ENCODE measurements at regions not wholly inside any gene's neighbourhood (a gene's known extent, or its start where the extent isn't known, plus 50 kb on each side); places are given as distances from the start of the nearest gene placed in this dataset.
"Not testable (repeated sequence)": the region's sequence is repeated elsewhere in the genome, so short reads cannot be mapped to it uniquely, and the experiment has no call there.

DNA sequence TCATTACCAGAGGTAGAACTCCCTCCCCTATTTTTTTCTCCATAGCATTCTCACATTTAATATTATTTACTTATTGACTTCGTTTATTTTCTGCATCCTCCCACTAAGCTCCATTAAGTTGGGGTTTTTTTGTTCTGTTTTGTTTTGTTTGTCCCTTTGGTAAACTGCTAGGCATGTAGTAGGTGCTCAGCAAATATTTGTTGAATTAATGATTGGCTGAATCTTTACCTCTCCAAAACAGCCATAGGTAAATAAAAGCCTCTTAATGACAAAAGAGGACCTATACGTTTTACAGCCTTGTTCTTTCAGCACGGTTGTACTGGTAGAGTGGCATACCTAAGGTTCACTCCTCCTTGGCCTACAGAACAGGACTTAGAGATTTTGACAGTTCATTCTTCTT lies 52.0 kb downstream of the PRORP start:
- H3K27ac Mint-ChIP-seq = no peak overlapping the region
- no peaks in the 10 kb centered on the region for H3K4me1 Mint-ChIP-seq (ENCODE audit: low read depth)
- H3K36me3 Mint-ChIP-seq (ENCODE audit: low read depth) = peaks cover 33% of the 10 kb centered on the region
- H3K27me3 Mint-ChIP-seq = no peaks in the 10 kb centered on the region
- no peak overlapping the region for H3K4me3 Mint-ChIP-seq
- H3K9me3 Mint-ChIP-seq = no peaks in the 10 kb centered on the region

DNA sequence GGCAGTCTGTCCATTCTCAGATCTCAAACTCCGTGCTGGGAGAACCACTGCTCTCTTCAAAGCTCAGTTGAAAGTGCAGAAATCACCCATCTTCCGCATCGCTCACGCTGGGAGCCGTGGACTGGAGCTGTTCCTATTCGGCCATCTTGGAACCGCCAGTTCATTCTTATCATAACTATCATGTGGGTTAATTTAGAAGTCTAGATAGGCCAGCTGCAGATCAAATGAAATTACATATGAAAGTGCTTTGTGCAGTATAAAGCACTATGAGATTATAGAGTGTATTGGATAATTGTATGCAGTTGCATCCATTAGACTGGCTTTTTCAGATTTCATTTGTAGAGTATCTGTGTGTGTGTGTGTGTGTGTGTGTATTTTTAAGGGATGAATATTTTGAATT lies 57.8 kb downstream of the PRORP start:
- H3K4me3 Mint-ChIP-seq = no peak overlapping the region
- H3K27ac Mint-ChIP-seq = no peak overlapping the region
- no peaks in the 10 kb centered on the region for H3K9me3 Mint-ChIP-seq
- no peaks in the 10 kb centered on the region for H3K4me1 Mint-ChIP-seq (ENCODE audit: low read depth)
- peaks cover 20% of the 10 kb centered on the region for H3K36me3 Mint-ChIP-seq (ENCODE audit: low read depth)
- no peaks in the 10 kb centered on the region for H3K27me3 Mint-ChIP-seq

DNA sequence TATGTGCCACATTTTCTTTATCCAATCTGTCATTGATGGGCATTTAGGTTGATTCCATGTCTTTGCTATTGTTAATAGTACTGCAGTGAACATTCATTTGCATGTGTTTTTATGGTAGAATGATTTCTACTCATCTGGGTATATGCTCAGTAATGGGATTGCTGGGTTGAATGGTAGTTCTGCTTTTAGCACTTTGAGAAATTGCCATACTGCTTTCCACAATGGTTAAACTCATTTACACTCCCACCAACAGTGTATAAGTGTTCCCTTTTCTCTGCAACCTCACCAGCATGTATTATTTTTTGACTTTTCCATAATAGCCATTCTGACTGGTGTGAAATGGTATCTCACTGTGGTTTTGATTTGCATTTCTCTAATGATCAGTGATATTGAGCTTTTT lies 62.5 kb downstream of the PRORP start:
- peaks cover 21% of the 10 kb centered on the region for H3K36me3 Mint-ChIP-seq (ENCODE audit: low read depth)
- H3K9me3 Mint-ChIP-seq; H3K4me3 Mint-ChIP-seq; H3K27ac Mint-ChIP-seq; H3K27me3 Mint-ChIP-seq; H3K4me1 Mint-ChIP-seq (ENCODE audit: low read depth): not testable (repeated sequence)

DNA sequence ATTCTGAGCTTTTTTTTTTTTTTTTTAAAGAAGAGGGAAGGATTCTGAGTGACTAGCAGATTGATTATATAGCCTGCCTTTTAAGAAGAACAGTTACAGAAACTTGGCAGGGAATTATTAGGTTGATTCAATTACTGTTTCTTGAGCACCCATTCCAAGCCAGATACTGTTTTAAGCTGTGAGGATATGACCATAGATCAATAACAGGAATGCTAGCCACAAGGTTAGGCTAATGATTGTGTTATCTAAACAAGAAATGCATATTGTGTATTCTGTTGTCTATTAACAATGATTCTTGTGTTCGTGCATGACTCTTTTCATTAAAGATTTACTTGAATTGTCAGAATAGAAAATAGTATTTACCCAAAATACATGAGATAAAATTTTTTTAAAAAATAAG lies 67.1 kb downstream of the PRORP start:
- H3K4me1 Mint-ChIP-seq (ENCODE audit: low read depth) = no peaks in the 10 kb centered on the region

DNA sequence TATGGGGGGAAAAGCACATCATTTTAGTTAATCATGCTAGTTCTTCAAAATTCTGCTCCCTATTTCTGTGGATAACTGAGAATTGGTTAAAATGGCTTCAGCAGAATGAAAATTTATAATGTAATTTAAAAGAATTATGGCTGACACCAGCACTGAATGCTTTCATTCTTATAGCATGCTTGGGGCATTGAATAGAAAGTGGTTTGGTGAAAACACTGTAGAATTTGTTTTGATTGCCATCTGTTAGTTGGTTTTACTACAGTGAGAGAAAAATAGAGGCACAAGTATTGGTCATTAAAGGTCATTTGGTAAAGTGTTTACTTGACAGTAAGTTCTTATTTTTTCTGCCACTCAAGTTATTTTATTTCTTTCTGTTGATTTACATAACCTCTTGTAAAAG lies 70.8 kb downstream of the PRORP start:
- no peaks in the 10 kb centered on the region for H3K27me3 Mint-ChIP-seq
- H3K9me3 Mint-ChIP-seq = peaks cover 6% of the 10 kb centered on the region
- H3K36me3 Mint-ChIP-seq (ENCODE audit: low read depth) = peaks cover 28% of the 10 kb centered on the region
- peaks cover 19% of the 10 kb centered on the region for H3K4me1 Mint-ChIP-seq (ENCODE audit: low read depth)
- H3K4me3 Mint-ChIP-seq = no peak overlapping the region
- H3K27ac Mint-ChIP-seq = no peak overlapping the region

More for the DNA sequence above, 67.1 kb downstream of the PRORP start:
- Mint-ChIP-seq H3K9me3 (peaks cover 6% of the 10 kb centered on the region), H3K27ac (no peak overlapping the region), H3K4me3 (no peak overlapping the region), H3K27me3 (no peaks in the 10 kb centered on the region), H3K36me3 (ENCODE audit: low read depth) (peaks cover 38% of the 10 kb centered on the region)

DNA sequence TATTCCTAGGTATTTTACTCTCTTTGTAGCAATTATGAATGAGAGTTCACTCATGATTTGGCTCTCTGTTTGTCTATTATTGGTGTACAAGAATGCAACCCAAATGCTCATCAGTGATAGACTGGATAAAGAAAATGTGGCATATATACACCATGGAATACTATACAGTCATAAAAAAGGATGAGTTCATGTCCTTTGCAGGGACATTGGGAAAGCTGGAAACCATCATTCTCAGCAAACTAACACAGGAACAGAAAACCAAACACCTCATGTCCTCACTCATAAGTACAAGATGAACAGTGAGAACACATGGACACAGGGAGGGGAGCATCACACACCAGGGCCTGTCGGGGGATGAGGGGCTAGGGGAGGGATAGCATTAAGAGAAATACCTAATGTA lies 71.8 kb downstream of the PRORP start:
- peaks cover 21% of the 10 kb centered on the region for H3K4me1 Mint-ChIP-seq (ENCODE audit: low read depth)
- not testable (repeated sequence) for H3K4me3 Mint-ChIP-seq, H3K9me3 Mint-ChIP-seq, H3K27ac Mint-ChIP-seq, H3K27me3 Mint-ChIP-seq
- peaks cover 28% of the 10 kb centered on the region for H3K36me3 Mint-ChIP-seq (ENCODE audit: low read depth)

DNA sequence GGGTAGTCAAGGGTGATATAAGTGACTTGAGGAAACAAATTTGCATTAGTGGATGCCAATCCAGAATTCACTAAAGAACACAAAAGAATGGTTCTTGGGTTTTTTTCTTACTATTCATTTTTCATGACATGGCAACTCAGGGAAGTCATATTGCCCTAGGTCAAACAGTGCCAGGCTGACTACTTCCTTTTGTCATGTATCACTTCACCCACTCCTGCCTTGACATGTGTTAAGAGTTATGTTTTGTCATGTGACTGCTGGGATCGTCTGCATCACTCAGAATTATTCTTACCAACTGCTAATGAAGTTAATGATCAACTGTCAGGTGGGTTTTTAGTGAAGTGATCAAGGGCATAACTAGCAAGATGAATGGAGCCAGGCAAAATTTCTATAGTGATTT lies 74.2 kb downstream of the PRORP start:
- H3K27ac Mint-ChIP-seq = no peak overlapping the region
- no peaks in the 10 kb centered on the region for H3K27me3 Mint-ChIP-seq
- H3K9me3 Mint-ChIP-seq = peaks cover 6% of the 10 kb centered on the region
- peaks cover 27% of the 10 kb centered on the region for H3K36me3 Mint-ChIP-seq (ENCODE audit: low read depth)
- H3K4me3 Mint-ChIP-seq = no peak overlapping the region
- H3K4me1 Mint-ChIP-seq (ENCODE audit: low read depth) = peaks cover 30% of the 10 kb centered on the region

DNA sequence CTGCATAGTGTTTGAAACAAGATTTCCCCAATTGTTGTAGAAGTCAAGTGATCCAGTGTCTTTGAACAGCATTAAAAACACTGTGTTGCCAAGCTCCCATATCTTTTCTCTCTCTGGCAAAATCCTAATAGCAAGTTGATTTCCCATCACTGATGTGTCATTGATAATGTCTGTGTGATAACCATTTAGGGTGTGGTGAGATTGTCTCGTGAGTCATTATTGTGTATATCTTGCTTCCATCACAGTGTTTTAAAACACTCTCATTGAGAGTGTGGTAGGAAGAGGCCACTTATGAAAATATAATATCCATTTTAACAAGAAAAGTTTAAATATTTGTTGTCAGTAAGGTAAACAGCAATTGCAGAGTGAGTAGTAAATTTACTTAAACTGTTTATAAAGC lies 74.7 kb downstream of the PRORP start:
- H3K4me1 Mint-ChIP-seq (ENCODE audit: low read depth) = peaks cover 31% of the 10 kb centered on the region
- H3K27me3 Mint-ChIP-seq = no peaks in the 10 kb centered on the region
- peaks cover 6% of the 10 kb centered on the region for H3K9me3 Mint-ChIP-seq
- H3K36me3 Mint-ChIP-seq (ENCODE audit: low read depth) = peaks cover 23% of the 10 kb centered on the region
- H3K27ac Mint-ChIP-seq = no peak overlapping the region
- H3K4me3 Mint-ChIP-seq = no peak overlapping the region

DNA sequence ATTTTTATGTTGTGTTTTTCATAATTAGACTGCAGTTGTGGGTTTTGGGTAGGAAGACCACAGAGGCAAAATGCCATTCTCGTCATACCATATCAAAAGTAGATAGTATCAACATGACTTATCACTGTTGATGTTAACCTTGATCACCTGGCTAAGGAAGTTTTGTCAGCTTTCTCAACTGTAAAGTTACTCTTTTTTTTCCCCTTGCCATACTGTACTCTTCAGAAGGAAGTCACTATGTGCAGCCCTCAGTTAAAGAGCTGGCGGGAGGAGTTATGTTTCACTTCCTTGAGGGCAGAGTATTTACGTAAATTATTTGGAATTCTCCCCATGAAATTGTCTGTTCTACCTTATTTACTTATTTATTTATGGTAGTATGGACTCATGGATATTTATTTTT lies 78.7 kb downstream of the PRORP start:
- peak overlapping the region; percentile 37 for H3K4me3 Mint-ChIP-seq
- H3K27me3 Mint-ChIP-seq = no peaks in the 10 kb centered on the region
- peaks cover 11% of the 10 kb centered on the region for H3K36me3 Mint-ChIP-seq (ENCODE audit: low read depth)
- H3K27ac Mint-ChIP-seq = peak overlapping the region; percentile 76
- no peaks in the 10 kb centered on the region for H3K9me3 Mint-ChIP-seq
- peaks cover 62% of the 10 kb centered on the region for H3K4me1 Mint-ChIP-seq (ENCODE audit: low read depth)

DNA sequence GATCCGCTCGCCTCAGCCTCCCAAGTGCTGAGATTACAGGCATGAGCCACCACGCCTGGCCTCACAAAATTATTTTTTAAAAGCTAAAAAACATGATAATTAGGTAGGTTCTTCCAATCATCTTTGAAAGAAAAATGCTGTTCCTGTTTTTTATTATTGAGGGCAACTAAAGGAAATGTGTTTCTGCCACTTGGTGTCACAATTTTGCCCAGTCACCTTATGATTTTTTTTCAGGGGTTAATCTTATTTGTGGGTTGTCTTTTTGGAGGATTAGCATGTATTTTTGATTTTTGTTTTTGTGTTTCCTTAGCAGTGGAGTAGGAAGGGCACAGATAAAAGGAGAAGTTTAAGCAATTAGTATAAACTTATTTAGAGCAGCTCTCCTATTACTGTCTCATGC lies 79.8 kb downstream of the PRORP start:
- H3K9me3 Mint-ChIP-seq = no peaks in the 10 kb centered on the region
- H3K4me1 Mint-ChIP-seq (ENCODE audit: low read depth) = peaks cover 52% of the 10 kb centered on the region
- no peaks in the 10 kb centered on the region for H3K27me3 Mint-ChIP-seq
- peak overlapping the region; percentile 69 for H3K27ac Mint-ChIP-seq
- H3K4me3 Mint-ChIP-seq = peak overlapping the region; percentile 38
- H3K36me3 Mint-ChIP-seq (ENCODE audit: low read depth) = peaks cover 11% of the 10 kb centered on the region

DNA sequence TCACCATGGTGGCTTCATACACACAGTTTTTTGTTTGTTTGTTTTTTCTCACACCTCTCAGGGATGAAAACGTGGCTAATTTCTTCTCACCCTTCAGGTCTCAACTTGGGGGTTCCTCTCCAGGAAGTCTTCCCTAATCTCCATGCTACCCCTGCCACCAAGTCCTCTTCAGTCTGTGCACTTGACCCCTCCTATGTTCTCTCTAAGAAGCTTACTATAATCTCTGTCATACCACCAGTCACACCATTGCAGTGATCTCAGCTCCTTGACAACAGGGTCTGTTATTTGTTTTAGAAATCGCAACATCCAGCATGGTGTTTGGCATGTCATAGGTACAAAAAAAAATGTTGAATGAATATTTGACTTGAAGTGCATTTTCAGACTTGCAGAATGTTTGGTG lies 83.4 kb downstream of the PRORP start:
- H3K36me3 Mint-ChIP-seq (ENCODE audit: low read depth) = peaks cover 10% of the 10 kb centered on the region
- H3K4me3 Mint-ChIP-seq = no peak overlapping the region
- peaks cover 41% of the 10 kb centered on the region for H3K4me1 Mint-ChIP-seq (ENCODE audit: low read depth)
- H3K9me3 Mint-ChIP-seq = no peaks in the 10 kb centered on the region
- peak overlapping the region; percentile 17 for H3K27ac Mint-ChIP-seq
- no peaks in the 10 kb centered on the region for H3K27me3 Mint-ChIP-seq

DNA sequence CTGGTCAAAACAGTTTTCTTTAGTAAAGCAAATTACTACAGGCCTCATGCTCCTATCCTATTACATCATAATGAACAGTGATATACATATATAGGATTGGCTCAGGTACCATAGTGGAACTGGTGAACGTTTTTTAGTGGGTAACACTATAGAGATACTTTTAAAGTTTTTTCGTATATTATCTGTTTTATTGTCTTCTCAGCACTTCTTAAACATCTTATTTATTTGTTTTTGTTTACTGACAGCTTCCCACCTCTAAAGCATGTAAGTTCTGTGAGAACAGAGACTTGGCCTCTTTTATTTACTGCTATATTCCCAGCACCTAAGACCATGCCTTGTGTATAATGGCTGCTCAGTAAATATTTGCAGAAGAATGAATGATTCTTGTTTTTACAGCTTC lies 81.1 kb upstream of the PSMA6 start:
- H3K27ac Mint-ChIP-seq = no peak overlapping the region
- no peaks in the 10 kb centered on the region for H3K27me3 Mint-ChIP-seq
- H3K4me1 Mint-ChIP-seq (ENCODE audit: low read depth) = peaks cover 8% of the 10 kb centered on the region
- H3K9me3 Mint-ChIP-seq = no peaks in the 10 kb centered on the region
- no peak overlapping the region for H3K4me3 Mint-ChIP-seq
- peaks cover 3% of the 10 kb centered on the region for H3K36me3 Mint-ChIP-seq (ENCODE audit: low read depth)

DNA sequence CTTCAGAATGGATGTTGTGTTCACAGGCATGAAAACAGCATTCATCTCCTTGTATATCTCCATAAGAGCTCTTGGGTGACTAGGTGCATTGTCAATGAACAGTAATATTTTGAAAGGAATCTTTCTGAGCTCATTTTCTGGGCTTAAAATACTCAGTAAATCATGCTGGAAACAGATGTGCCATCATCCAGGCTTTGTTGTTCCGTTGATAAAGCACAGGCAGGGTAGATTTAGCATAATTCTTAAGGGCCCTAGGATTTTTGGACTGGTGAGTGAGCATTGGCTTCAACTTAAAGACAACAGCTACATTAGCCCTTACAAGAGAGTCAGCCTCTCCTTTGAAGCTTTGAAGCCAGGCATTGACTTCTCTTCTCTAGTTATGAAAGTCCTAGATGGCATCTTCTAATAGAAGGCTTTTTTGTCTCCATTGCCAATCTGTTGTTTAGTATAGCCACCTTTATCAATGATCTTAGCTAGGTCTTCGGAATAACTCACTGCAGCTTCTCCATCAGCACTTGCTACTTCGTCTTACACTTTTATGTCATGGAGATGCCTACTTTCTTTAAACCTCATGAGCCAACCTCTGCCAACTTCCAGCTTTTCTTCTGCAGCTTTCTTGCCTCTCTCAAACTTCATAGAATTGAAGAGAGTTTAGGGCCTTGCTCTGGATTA lies 79.6 kb upstream of the PSMA6 start:
- Mint-ChIP-seq H3K27me3 (no peaks in the 10 kb centered on the region), H3K4me1 (ENCODE audit: low read depth) (peaks cover 6% of the 10 kb centered on the region), H3K27ac (no peak overlapping the region), H3K4me3 (no peak overlapping the region), H3K9me3 (no peaks in the 10 kb centered on the region), H3K36me3 (ENCODE audit: low read depth) (peaks cover 4% of the 10 kb centered on the region)

DNA sequence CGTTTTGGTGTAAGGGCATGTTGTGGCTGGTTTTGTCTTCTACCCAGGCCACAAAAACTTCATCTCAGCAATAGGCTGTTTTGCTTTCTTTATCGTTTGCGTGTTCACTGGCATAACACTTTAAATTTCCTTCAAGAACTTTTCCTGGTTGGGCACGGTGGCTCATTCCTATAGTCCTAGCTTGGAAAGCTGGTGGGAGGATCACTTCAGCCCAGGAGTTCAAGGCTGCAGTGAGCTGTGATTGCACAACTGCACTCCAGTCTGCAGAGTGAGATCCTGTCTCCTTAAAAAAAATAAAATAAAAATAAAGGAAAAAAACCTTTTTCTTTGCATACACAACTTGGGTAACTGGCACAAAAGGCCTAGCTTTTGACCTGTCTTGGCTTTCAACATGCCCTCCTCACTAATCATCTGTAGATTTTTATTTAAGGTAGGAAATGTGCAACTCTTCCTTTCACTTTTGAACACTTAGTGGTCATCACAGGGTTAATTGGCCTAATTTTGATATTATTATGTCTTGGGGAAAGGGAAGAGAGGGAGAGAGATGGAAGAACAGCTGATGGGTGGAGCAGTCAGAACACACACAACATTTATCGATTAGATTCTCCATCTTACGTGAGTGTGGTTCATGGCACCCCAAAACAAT lies 78.9 kb upstream of the PSMA6 start:
- H3K27ac Mint-ChIP-seq = no peak overlapping the region
- H3K27me3 Mint-ChIP-seq = no peaks in the 10 kb centered on the region
- H3K36me3 Mint-ChIP-seq (ENCODE audit: low read depth) = peaks cover 7% of the 10 kb centered on the region
- no peaks in the 10 kb centered on the region for H3K9me3 Mint-ChIP-seq
- peaks cover 6% of the 10 kb centered on the region for H3K4me1 Mint-ChIP-seq (ENCODE audit: low read depth)
- H3K4me3 Mint-ChIP-seq = no peak overlapping the region

DNA sequence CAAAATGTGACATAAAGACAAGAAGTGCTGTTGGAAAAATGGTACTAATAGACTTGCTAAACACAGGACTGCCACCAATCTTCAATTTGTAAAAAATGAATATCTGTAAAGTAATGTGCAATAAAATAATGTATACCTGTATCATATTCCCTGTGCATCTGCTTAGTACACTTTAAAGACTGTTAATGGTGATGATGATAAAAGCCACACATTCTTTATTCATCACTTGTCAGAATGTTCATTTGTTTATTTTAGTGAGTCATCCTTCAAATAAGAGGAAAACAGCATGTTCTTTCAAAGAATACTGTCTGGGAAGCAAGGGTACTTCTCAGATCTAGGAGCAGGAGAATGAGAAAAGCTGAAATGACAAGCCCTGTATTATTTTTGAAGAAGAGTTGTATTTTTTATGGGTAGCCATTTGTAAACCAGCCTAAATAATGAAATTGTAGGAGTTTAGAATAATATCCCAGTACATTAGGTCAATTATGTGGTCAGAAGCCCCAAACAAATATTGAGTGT lies 78.3 kb upstream of the PSMA6 start:
- peaks cover 7% of the 10 kb centered on the region for H3K36me3 Mint-ChIP-seq (ENCODE audit: low read depth)
- peaks cover 6% of the 10 kb centered on the region for H3K4me1 Mint-ChIP-seq (ENCODE audit: low read depth)
- H3K4me3 Mint-ChIP-seq = no peak overlapping the region
- H3K27me3 Mint-ChIP-seq = no peaks in the 10 kb centered on the region
- no peaks in the 10 kb centered on the region for H3K9me3 Mint-ChIP-seq
- H3K27ac Mint-ChIP-seq = no peak overlapping the region

DNA sequence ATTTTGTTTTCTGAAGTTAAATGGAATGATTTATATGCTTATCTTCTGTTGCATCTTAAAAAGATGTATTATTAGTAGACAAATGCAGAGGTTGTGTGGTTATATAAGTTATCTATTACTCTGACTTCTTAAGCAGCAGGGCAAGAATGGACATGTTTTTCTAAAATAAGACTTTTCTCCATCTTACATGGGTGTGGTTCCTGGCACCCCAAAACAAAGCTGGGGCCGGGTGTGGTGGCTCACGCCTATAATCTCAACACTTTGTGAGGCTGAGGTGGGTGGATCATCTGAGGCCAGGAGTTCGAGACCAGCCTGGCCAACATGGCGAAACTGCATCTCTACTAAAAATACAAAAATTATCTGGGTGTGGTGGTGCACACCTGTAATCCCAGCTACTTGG lies 77.8 kb upstream of the PSMA6 start:
- H3K36me3 Mint-ChIP-seq (ENCODE audit: low read depth); H3K27ac Mint-ChIP-seq; H3K9me3 Mint-ChIP-seq; H3K4me3 Mint-ChIP-seq; H3K4me1 Mint-ChIP-seq (ENCODE audit: low read depth); H3K27me3 Mint-ChIP-seq: not testable (repeated sequence)

Measured in stimulated activated naive CD8-positive, alpha-beta T cell treated with anti-CD3 and anti-CD28 coated beads, Interleukin-15, Interleukin-2, amounts not matched to agents 100 ng/mL and 50 ng/mL, for 24 hours (primary cell).